T-helper 2 cell treated with Interferon-gamma antibody and Interleukin-4, amounts not matched to agents 5 μg/mL and 100 μg/mL, for 36 hours (primary cell): ENCODE measurements at regions not wholly inside any gene's neighbourhood (a gene's known extent, or its start where the extent isn't known, plus 50 kb on each side); places are given as distances from the start of the nearest gene placed in this dataset.

Source experiments
- DNase-seq: peaks from one replicate; pipeline ENCODE4 v3.0.0; 2021; ENCODE audit warnings: low spot score
- H3K27ac Mint-ChIP-seq: one replicate; pipeline ENCODE4 v1.8.0; 2021; ENCODE audit warnings: mild to moderate bottlenecking, mixed read lengths
- H3K27me3 Mint-ChIP-seq: one replicate; pipeline ENCODE4 v1.8.0; 2021; ENCODE audit warnings: low read depth, mixed read lengths
- H3K36me3 Mint-ChIP-seq: one replicate; pipeline ENCODE4 v1.8.0; 2021; ENCODE audit warnings: low read depth, mixed read lengths
- H3K4me1 Mint-ChIP-seq: one replicate; pipeline ENCODE4 v1.8.0; 2021; ENCODE audit warnings: low read depth, mixed read lengths
- H3K4me3 Mint-ChIP-seq: one replicate; pipeline ENCODE4 v1.8.0; 2022; ENCODE audit warnings: mild to moderate bottlenecking, moderate library complexity, mixed read lengths
- H3K9me3 Mint-ChIP-seq: one replicate; pipeline ENCODE4 v1.8.0; 2021; ENCODE audit warnings: mixed read lengths

- Mint-ChIP-seq H3K27me3 (no peaks in the 10 kb centered on the region), H3K27ac (no peak overlapping the region), H3K4me1 (no peaks in the 10 kb centered on the region), H3K9me3 (no peaks in the 10 kb centered on the region), H3K4me3 (no peak overlapping the region), H3K36me3 (no peaks in the 10 kb centered on the region)
- DNase-seq: no peak
Observed at GRCh38 chr13:105502193-105502592, 1033.3 kb downstream of the EFNB2 start.

DNA sequence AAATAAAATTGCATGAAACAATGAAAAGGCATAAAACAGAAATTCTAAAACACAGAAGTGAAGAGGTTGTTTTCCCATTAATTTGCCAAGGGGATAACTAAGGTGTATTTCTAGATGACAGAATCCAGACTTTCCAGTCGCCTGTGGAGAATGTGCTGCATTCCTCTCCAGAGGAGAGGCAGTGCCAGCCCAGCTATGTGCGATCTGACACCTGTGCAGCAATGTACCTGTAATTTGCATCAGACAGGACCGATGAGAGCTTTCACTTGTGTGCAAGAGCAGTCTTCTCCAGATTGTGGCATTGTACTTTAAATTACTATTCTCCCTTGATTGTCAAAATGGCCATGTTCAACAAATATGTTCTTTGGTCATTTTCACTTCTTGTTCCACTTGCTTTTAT is 1037.9 kb downstream of the EFNB2 start:
- no peaks in the 10 kb centered on the region for H3K4me1 Mint-ChIP-seq
- H3K27ac Mint-ChIP-seq: no peak overlapping the region
- H3K36me3 Mint-ChIP-seq: no peaks in the 10 kb centered on the region
- no peak overlapping the region for H3K4me3 Mint-ChIP-seq
- H3K27me3 Mint-ChIP-seq: no peaks in the 10 kb centered on the region
- H3K9me3 Mint-ChIP-seq: no peaks in the 10 kb centered on the region
- no peak for DNase-seq

- no peaks in the 10 kb centered on the region for H3K4me1 Mint-ChIP-seq
- no peak overlapping the region for H3K27ac Mint-ChIP-seq
- DNase-seq: no peak
- H3K9me3 Mint-ChIP-seq: no peaks in the 10 kb centered on the region
- no peaks in the 10 kb centered on the region for H3K36me3 Mint-ChIP-seq
- H3K4me3 Mint-ChIP-seq: no peak overlapping the region
- H3K27me3 Mint-ChIP-seq: no peaks in the 10 kb centered on the region
Observed at GRCh38 chr13:105492216-105492615, 1043.2 kb downstream of the EFNB2 start.

DNA sequence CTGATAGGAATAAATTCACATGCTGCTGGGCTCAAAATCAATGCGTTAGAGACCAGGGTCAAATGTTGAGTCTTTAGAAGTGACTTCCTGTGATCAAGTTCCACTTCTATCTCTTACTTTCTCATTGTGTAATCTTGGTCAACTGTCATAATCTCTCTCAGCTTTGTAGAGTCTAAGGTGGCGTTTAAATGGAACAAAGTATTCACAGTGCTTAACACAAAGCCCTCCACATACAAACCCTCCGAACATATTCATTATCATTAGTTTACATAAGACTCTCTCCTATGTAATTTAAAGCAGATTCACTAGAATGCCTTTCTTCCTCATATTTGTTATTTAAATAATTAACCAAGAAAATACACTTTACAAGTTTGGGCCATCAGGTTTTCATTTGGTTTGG is 1044.1 kb downstream of the EFNB2 start:
- Mint-ChIP-seq H3K4me1 (no peaks in the 10 kb centered on the region), H3K36me3 (no peaks in the 10 kb centered on the region), H3K4me3 (no peak overlapping the region), H3K9me3 (no peaks in the 10 kb centered on the region), H3K27me3 (no peaks in the 10 kb centered on the region), H3K27ac (no peak overlapping the region)
- DNase-seq: no peak

DNA sequence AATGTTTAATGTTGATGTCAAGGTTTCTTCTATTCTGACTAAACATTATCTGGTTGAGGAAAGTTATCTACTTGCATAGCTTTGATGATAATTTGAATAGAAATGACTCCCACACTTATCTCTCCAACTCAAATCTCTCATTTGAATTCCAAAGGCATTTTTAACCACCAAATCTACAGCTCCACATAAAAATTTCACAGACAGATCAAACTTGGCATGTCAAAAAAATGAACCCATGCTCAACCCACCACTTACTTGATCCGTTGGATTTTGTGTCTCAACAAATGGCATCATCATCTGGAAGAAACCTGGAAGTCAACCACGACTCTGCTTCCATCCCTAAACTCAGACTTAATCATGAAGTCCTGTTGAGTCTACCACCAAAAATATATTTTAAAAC is 1050.4 kb downstream of the EFNB2 start:
- Mint-ChIP-seq H3K4me1 (no peaks in the 10 kb centered on the region), H3K36me3 (no peaks in the 10 kb centered on the region), H3K9me3 (peaks cover 5% of the 10 kb centered on the region), H3K4me3 (no peak overlapping the region), H3K27me3 (no peaks in the 10 kb centered on the region), H3K27ac (no peak overlapping the region)
- no peak for DNase-seq

DNA sequence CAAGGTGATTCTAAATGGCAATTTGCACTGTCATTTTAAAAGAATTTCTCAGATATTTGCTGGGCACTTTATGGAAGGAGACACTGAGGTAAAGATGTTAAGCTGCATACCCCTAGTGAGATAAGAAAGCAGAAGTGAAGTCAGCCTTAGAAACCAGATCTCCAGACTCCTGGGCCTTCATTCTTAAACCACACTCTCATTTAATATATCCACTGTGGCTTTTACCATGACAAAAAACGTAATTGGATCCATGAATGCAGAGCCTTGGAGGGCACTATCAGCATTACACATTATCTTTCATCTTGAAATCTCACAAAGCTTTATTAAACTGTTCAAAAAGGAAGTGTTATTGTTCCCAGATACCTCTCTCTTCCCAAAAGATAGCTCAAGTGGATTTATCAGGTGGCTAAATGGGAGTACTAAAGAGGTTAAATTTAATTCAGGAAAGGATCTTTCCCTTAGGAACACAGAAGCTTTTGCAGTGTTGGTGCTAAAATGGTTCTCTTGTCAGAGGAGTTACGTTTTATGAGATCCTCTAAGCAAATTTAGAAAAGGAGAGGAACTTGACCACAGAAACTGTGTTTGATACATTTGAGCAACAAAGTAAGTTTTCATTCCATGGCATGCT is 1060.4 kb downstream of the EFNB2 start:
- no peaks in the 10 kb centered on the region for H3K27me3 Mint-ChIP-seq
- H3K9me3 Mint-ChIP-seq: no peaks in the 10 kb centered on the region
- DNase-seq: no peak
- no peak overlapping the region for H3K27ac Mint-ChIP-seq
- H3K36me3 Mint-ChIP-seq: no peaks in the 10 kb centered on the region
- H3K4me3 Mint-ChIP-seq: no peak overlapping the region
- H3K4me1 Mint-ChIP-seq: no peaks in the 10 kb centered on the region

DNA sequence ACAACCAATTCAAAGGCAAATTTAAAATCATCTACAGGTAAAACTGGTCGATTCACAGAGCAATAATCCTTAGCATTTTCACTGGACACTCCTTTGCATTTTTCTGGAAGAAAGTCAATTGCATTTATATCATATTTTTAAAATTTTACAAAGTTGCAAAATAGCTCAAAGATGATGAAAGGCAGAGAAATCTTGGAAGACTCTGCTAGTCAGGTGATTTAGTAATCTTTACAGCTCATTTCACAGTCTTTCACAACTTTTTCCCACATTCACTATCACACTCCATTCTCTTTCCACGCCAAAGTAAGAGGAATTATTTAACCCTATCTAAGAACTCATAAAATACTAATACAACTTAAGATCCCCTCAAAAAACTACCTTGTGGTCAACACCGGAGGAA is 1063.8 kb downstream of the EFNB2 start:
- DNase-seq: no peak
- Mint-ChIP-seq H3K4me1 (no peaks in the 10 kb centered on the region), H3K36me3 (no peaks in the 10 kb centered on the region), H3K4me3 (no peak overlapping the region), H3K9me3 (no peaks in the 10 kb centered on the region), H3K27me3 (no peaks in the 10 kb centered on the region), H3K27ac (no peak overlapping the region)

GRCh38 chr13:105466376-105466775 is 1069.1 kb downstream of the EFNB2 start:
- no peaks in the 10 kb centered on the region for H3K4me1 Mint-ChIP-seq
- no peak overlapping the region for H3K4me3 Mint-ChIP-seq
- no peaks in the 10 kb centered on the region for H3K9me3 Mint-ChIP-seq
- H3K27me3 Mint-ChIP-seq: no peaks in the 10 kb centered on the region
- H3K27ac Mint-ChIP-seq: no peak overlapping the region
- DNase-seq: no peak
- H3K36me3 Mint-ChIP-seq: no peaks in the 10 kb centered on the region

DNA sequence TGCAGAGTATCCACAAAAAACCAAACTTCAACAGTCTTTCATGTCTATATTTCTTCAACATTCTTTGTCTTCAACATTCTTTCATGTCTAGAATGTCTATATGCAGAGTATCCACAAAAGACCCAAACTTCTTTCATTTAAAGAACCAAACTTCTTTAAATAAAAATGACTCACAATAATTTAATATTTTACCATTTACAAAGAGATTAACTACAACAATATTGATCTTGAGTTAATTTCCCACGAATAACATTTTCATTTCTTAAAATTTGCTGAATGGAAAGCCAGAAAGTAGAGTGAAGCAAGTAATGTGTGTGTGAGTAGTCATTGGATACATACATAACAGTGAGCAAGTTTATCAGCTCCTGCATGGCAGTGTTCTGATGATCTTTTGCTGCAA is 1069.7 kb downstream of the EFNB2 start, which contains the start of gene DAOA:
DAOA (plus strand) TSS at position 301 of the 400 bp plus-strand sequence.
- Mint-ChIP-seq H3K27ac (no peak within 1 kb of the TSS), H3K36me3 (no peaks in the 10 kb centered on the region), H3K4me3 (no peak within 1 kb of the TSS), H3K9me3 (no peaks in the 10 kb centered on the region), H3K4me1 (no peaks in the 10 kb centered on the region), H3K27me3 (no peaks in the 10 kb centered on the region)
- no peak for DNase-seq

DNA sequence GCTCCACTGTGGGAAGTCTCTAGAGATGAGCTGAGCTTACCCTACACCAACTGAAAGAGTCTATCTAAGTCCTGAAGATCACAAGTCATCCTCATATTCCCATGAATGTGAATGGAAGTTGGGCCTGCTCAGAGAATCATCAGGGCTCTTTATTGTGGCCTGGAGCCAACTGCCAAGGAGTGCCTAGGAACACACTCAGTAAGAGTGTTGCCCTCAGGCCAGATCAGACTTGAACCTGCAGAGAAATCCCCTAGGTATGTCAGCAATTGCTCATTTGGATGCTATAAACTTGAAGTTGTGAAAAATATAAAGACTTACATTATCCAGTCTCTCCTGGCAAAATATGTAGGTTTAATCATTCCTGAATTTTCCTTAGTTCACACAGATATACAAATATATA is 1070.2 kb downstream of the EFNB2 start:
- Mint-ChIP-seq H3K27ac (no peak overlapping the region), H3K9me3 (no peaks in the 10 kb centered on the region), H3K4me3 (no peak overlapping the region), H3K4me1 (no peaks in the 10 kb centered on the region), H3K27me3 (no peaks in the 10 kb centered on the region), H3K36me3 (no peaks in the 10 kb centered on the region)
- no peak for DNase-seq

DNA sequence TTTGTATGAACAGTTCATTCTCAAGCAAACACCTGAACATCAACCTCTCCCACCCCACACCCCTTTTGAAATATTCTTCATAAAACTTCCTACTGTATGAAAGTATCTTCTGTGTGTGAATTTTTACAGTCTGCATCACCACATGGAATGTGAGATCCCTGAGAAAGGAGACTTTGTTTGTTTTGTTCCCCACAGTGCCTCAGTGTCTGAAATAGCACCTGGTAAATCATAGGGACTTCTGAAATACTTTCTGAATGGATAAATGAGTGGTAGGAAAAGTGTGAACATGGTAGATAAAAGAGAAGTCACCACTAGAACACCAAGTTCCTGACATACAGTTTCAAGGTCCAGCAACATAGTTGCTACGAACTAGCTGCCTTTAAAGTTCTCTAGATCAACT is 1071.2 kb downstream of the EFNB2 start:
- no peaks in the 10 kb centered on the region for H3K27me3 Mint-ChIP-seq
- DNase-seq: no peak
- no peak overlapping the region for H3K27ac Mint-ChIP-seq
- H3K4me1 Mint-ChIP-seq: no peaks in the 10 kb centered on the region
- H3K9me3 Mint-ChIP-seq: no peaks in the 10 kb centered on the region
- H3K36me3 Mint-ChIP-seq: no peaks in the 10 kb centered on the region
- H3K4me3 Mint-ChIP-seq: no peak overlapping the region

DNA sequence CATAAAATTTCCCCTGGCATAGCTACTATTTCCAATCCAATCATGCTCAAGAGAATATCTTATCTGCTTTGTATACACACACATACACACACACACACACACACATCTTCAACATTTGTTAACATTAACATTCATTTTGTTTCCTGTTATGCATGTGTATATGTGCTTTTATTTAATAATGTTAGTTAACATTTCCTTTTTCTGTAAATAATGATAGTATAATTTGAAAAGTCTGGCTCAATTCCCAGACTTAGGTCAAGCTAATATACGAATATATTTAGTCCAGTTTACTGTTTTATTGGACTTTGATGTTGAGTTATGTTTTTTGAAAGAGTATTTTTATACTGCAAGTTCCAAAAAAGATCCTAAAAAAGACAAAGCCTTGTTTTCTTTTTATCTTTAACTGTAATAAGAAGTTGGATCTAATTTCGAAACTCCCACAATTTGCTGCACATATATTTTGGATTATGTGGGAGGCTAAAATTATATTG is 1072.4 kb downstream of the EFNB2 start:
- Mint-ChIP-seq H3K9me3 (no peaks in the 10 kb centered on the region), H3K27me3 (no peaks in the 10 kb centered on the region), H3K27ac (no peak overlapping the region), H3K4me1 (no peaks in the 10 kb centered on the region), H3K36me3 (no peaks in the 10 kb centered on the region), H3K4me3 (no peak overlapping the region)
- DNase-seq: no peak

GRCh38 chr13:105462098-105462497 is 1073.4 kb downstream of the EFNB2 start:
- Mint-ChIP-seq H3K9me3 (no peaks in the 10 kb centered on the region), H3K27me3 (no peaks in the 10 kb centered on the region), H3K36me3 (no peaks in the 10 kb centered on the region), H3K4me1 (no peaks in the 10 kb centered on the region), H3K4me3 (no peak overlapping the region), H3K27ac (no peak overlapping the region)
- DNase-seq: no peak

- H3K4me3 Mint-ChIP-seq: no peak overlapping the region
- H3K4me1 Mint-ChIP-seq: no peaks in the 10 kb centered on the region
- no peaks in the 10 kb centered on the region for H3K27me3 Mint-ChIP-seq
- H3K27ac Mint-ChIP-seq: no peak overlapping the region
- no peaks in the 10 kb centered on the region for H3K9me3 Mint-ChIP-seq
- DNase-seq: no peak
- no peaks in the 10 kb centered on the region for H3K36me3 Mint-ChIP-seq
Observed at GRCh38 chr13:105452895-105453294, 1082.6 kb downstream of the EFNB2 start.

- Mint-ChIP-seq H3K4me3 (no peak overlapping the region), H3K36me3 (no peaks in the 10 kb centered on the region), H3K27me3 (no peaks in the 10 kb centered on the region), H3K27ac (no peak overlapping the region), H3K9me3 (no peaks in the 10 kb centered on the region), H3K4me1 (peaks cover 2% of the 10 kb centered on the region)
- DNase-seq: no peak
Observed at GRCh38 chr13:105450784-105451183, 1084.7 kb downstream of the EFNB2 start.
